Stomach (tissue), 4 donors: ENCODE measurements at regions not wholly inside any gene's neighbourhood (a gene's known extent, or its start where the extent isn't known, plus 50 kb on each side); places are given as distances from the start of the nearest gene placed in this dataset.

Source experiments
- POLR2A ChIP-seq, 4 donors: fragments of 450-650 bp; IDR thresholded peaks; one replicate each; pipeline ENCODE4 v1.6.1; 2016; ENCODE audit warnings: antibody characterized with exemption in 4 of 4, control low read depth in 2 of 4, mild to moderate bottlenecking in 1 of 4, moderate library complexity in 1 of 4
- POLR2AphosphoS5 ChIP-seq, 3 donors: sonication (generic); formaldehyde crosslinking; IDR thresholded peaks; one replicate each; pipeline ENCODE4 v1.6.1; 2016; ENCODE audit warnings: antibody characterized with exemption in 3 of 3
- TF ChIP-seq, protein P1 (sequence below), 7 experiments: fragments of 450-650 bp in 4 of 7; fragments of 200-600 bp in 3 of 7; sonication (generic) in 3 of 7; IDR thresholded peaks; one replicate each; pipeline ENCODE4 v1.5.1; 2016 to 2019; ENCODE audit warnings: antibody characterized with exemption in 7 of 7, control low read depth in 2 of 7, mild to moderate bottlenecking in 1 of 7

DNA sequence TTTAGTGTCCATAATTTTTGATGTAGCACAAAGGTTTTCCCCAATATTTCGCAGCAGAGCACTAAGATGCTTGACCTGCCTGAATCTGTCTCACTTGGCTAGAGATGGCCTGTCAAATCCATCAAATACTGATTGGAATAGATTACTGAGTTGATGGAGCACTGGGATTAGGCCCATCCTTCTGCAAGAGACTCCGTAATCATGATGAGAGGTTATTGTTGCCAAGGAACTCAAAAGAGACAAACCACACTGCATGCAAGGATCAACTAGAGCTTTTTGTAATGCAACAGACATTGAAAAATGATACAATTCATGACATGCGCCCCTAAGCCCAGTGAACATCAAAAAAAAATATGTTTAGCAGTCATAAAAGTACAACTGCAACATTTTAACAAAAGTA, 585.3 kb upstream of the GRAMD2B start:
- TF ChIP-seq, protein P1, sequence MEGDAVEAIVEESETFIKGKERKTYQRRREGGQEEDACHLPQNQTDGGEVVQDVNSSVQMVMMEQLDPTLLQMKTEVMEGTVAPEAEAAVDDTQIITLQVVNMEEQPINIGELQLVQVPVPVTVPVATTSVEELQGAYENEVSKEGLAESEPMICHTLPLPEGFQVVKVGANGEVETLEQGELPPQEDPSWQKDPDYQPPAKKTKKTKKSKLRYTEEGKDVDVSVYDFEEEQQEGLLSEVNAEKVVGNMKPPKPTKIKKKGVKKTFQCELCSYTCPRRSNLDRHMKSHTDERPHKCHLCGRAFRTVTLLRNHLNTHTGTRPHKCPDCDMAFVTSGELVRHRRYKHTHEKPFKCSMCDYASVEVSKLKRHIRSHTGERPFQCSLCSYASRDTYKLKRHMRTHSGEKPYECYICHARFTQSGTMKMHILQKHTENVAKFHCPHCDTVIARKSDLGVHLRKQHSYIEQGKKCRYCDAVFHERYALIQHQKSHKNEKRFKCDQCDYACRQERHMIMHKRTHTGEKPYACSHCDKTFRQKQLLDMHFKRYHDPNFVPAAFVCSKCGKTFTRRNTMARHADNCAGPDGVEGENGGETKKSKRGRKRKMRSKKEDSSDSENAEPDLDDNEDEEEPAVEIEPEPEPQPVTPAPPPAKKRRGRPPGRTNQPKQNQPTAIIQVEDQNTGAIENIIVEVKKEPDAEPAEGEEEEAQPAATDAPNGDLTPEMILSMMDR (IDR thresholded peaks at IDR 0.05) = no peak
- TF ChIP-seq POLR2AphosphoS5 (IDR thresholded peaks at IDR 0.05) (no peak), POLR2A (IDR thresholded peaks at IDR 0.05) (no peak)
